Endodermal cell (in vitro differentiated cells): ENCODE measurements at regions not wholly inside any gene's neighbourhood (a gene's known extent, or its start where the extent isn't known, plus 50 kb on each side); places are given as distances from the start of the nearest gene placed in this dataset.
"Not testable (repeated sequence)": the region's sequence is repeated elsewhere in the genome, so short reads cannot be mapped to it uniquely, and the experiment has no call there.

Source experiments
- DNase-seq: peaks from one replicate; pipeline ENCODE4 v3.0.0-alpha.2; 2017
- H3K27ac ChIP-seq: 2 replicates; pipeline ENCODE4 v1.5.1; 2013; ENCODE audit warnings: mild to moderate bottlenecking, low read depth, low read length, moderate library complexity
- H3K27me3 ChIP-seq: 2 replicates; pipeline ENCODE4 v1.6.1; 2013; ENCODE audit warnings: mild to moderate bottlenecking, low read length, moderate library complexity; ENCODE audit not compliant: insufficient read depth, control insufficient read depth, poor library complexity, severe bottlenecking
- H3K36me3 ChIP-seq: 2 replicates; pipeline ENCODE4 v1.7.0; 2013; ENCODE audit warnings: mild to moderate bottlenecking, low read length, moderate library complexity; ENCODE audit not compliant: control insufficient read depth, insufficient read depth
- H3K4me1 ChIP-seq: one replicate; pipeline ENCODE4 v1.7.0; 2013; ENCODE audit warnings: low read length; ENCODE audit not compliant: control insufficient read depth, insufficient read depth
- H3K4me3 ChIP-seq: 2 replicates; pipeline ENCODE4 v1.5.1; 2013; ENCODE audit warnings: mild to moderate bottlenecking, low read length, moderate library complexity
- H3K9ac ChIP-seq: 2 replicates; pipeline ENCODE4 v1.6.1; 2013; ENCODE audit warnings: mild to moderate bottlenecking, low read length, moderate library complexity; ENCODE audit not compliant: poor library complexity, severe bottlenecking; ENCODE audit errors: extremely low read depth
- H3K9me3 ChIP-seq: 2 replicates; pipeline ENCODE4 v1.6.1; 2013; ENCODE audit warnings: mild to moderate bottlenecking, low read length, moderate library complexity; ENCODE audit not compliant: control insufficient read depth
- H3K27ac Mint-ChIP-seq: 2 replicates; pipeline ENCODE4 v1.8.0; 2020; ENCODE audit warnings: mixed read lengths
- H3K27me3 Mint-ChIP-seq: 2 replicates; pipeline ENCODE4 v1.8.0; 2021; ENCODE audit warnings: mild to moderate bottlenecking, mixed read lengths; ENCODE audit not compliant: insufficient read depth
- H3K36me3 Mint-ChIP-seq: 2 replicates; pipeline ENCODE4 v1.8.0; 2020; ENCODE audit warnings: low read depth, mixed read lengths
- H3K4me1 Mint-ChIP-seq: 2 replicates; pipeline ENCODE4 v1.8.0; 2020; ENCODE audit warnings: mixed read lengths
- H3K4me3 Mint-ChIP-seq: 2 replicates; pipeline ENCODE4 v1.8.0; 2020; ENCODE audit warnings: mild to moderate bottlenecking, moderate library complexity, mixed read lengths
- H3K9me3 Mint-ChIP-seq: 2 replicates; pipeline ENCODE4 v1.8.0; 2020; ENCODE audit warnings: mild to moderate bottlenecking, mixed read lengths
- WGBS, 2 experiments: methylation state at CpG; one replicate each; pipeline versions ENCODE4 v1.1.5 to v1.1.7; 2013; ENCODE audit warnings: missing lambda C conversion rate in 2 of 2, mixed read lengths in 1 of 2; ENCODE audit not compliant: insufficient coverage in 1 of 2, insufficient read length in 1 of 2; 5-methylcytosine and 5-hydroxymethylcytosine counted together

DNA sequence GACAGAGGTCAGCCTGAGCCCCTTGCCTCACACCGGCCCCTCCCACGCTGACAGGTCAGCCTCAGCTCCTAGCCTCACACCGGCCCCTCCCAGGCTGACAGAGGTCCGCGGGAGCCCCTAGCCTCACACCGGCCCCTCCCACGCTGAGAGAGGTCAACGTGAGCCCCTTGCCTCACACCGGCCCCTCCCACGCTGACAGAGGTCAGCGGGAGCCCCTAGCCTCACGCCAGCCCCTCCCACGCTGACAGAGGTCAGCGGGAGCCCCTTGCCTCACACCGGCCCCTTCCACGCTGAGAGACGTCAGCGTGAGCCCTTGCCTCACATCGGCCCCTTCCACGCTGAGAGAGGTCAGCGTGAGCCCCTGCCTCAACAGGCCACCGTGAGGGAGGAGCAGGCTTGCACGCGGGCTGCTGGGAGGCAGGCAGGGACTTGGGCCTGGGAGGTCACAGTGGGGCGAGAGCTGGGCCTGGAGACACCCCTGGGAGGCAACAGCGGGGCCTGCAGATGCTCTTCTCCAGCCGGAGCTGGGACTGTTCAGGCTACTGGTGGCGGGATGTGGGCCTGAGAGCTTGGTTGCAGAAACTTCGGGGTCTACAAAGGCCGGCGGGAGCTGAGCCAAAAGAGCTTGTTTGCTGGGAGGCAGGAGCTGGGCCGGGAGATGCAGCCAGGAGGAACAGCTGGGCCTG lies 356.4 kb downstream of the ZNF37A start:
- Mint-ChIP-seq H3K9me3 (peaks cover 66% of the 10 kb centered on the region), H3K36me3 (peaks cover 11% of the 10 kb centered on the region)
- not testable (repeated sequence) for H3K9me3 ChIP-seq, H3K27me3 ChIP-seq, H3K36me3 ChIP-seq, H3K4me3 ChIP-seq, H3K4me1 ChIP-seq, DNase-seq, H3K9ac ChIP-seq, H3K27me3 Mint-ChIP-seq, H3K27ac ChIP-seq, H3K4me3 Mint-ChIP-seq, H3K4me1 Mint-ChIP-seq, H3K27ac Mint-ChIP-seq
- WGBS, 2 experiments, result 89 to 95% methylated on average over 10 to 32 of the region's 32 CpGs

DNA sequence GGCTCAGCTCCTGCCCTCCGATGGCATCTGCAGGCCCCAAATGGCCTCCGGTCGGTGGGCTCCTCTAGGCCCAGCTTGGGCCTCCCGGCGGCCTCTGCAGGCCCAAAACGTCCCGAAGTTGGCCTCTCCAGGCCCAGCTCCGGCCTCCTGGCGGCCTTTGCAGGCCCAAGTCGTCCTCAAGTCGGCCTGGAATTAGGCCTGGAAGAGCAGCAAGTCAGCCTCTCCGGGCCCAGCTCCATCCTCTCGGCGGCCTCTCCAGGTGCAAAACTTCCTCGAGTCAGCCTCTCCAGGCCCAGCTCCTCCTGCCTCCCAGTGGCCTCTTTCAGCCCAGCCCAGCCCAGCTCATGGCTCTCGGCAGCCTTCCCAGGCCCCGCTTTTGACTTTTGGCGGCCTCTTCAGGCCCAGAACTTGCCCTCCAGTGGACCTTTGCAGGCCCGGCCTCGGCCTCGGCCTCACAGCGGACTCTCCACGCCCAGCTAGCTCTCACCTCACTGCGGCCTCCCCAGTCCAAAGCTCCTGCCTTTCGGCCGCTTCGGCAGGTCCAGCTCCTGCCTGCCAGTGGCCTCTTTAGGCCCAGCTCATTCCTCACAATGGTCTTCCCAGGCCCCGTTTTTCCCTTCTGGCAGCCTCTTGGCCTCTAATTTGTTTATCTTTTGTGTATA lies 357.3 kb downstream of the ZNF37A start:
- not testable (repeated sequence) for H3K27ac Mint-ChIP-seq, H3K4me1 Mint-ChIP-seq, H3K36me3 ChIP-seq, H3K9ac ChIP-seq, H3K4me3 Mint-ChIP-seq, H3K27ac ChIP-seq, H3K4me1 ChIP-seq, H3K27me3 Mint-ChIP-seq, DNase-seq, H3K27me3 ChIP-seq, H3K4me3 ChIP-seq, H3K9me3 ChIP-seq
- H3K9me3 Mint-ChIP-seq, result peaks cover 74% of the 10 kb centered on the region
- peaks cover 11% of the 10 kb centered on the region for H3K36me3 Mint-ChIP-seq
- WGBS, 2 experiments, result 79 to 80% methylated on average over 10 to 27 of the region's 28 CpGs
